HepG2 (cell line): ENCODE measurements at regions not wholly inside any gene's neighbourhood (a gene's known extent, or its start where the extent isn't known, plus 50 kb on each side); places are given as distances from the start of the nearest gene placed in this dataset.

Source experiments
- ATAC-seq: fragments of 200-7000 bp; cut with Tn5 transposase; 3 replicates; pipeline ENCODE4 v1.9.1; 2020; ENCODE audit warnings: mild to moderate bottlenecking, moderate library complexity
- BruUV-seq: library from RNA; stranded (reverse); fragments of 400-500 nt; replicated peaks from 2 replicates; lab custom pipeline; 2021; lab: Mats Ljungman, UMichigan
- CTCF ChIA-PET: fragments of 300-600 bp; formaldehyde crosslinking; extraction: SDS; loops from one replicate; lab custom pipeline; 2021; ENCODE audit warnings: low total read pairs, inconsistent platforms, low intra/inter-chr PET ratio; lab: Yijun Ruan, JAX
- POLR2A ChIA-PET: fragments of 350-600 bp; sonication (Branson Sonifier 250); formaldehyde crosslinking; loops from one replicate; lab custom pipeline; 2020; ENCODE audit warnings: antibody characterized with exemption, inconsistent platforms; lab: Yijun Ruan, JAX
- DNase-seq: peaks from one replicate; pipeline ENCODE4 v3.0.0-alpha.2; 2015; ENCODE audit warnings: low spot score
- FAIRE-seq: peaks from 3 replicates; lab custom pipeline; 2011; peaks lifted over from hg19 to GRCh38; lab: Jason Lieb, UNC
- H2AFZ ChIP-seq: one replicate; pipeline ENCODE4 v1.6.1; 2011; ENCODE audit warnings: low read length, inconsistent platforms
- H3K27ac ChIP-seq: fragments of 300-600 bp; 3 replicates; pipeline ENCODE4 v1.8.0; 2011; ENCODE audit warnings: mixed run types, mild to moderate bottlenecking, mixed read lengths, low read length, inconsistent platforms; ENCODE audit not compliant: insufficient read depth; ENCODE audit errors: extremely low read length
- H3K27me3 ChIP-seq, 2 experiments: fragments of 200-600 bp in 1 of 2; 2 replicates in 1 of 2; 3 replicates in 1 of 2; pipeline versions ENCODE4 v1.6.0 to v1.8.0; 2011; ENCODE audit warnings: low read length in 2 of 2, mild to moderate bottlenecking in 2 of 2, moderate library complexity in 2 of 2, inconsistent platforms in 1 of 2; ENCODE audit not compliant: insufficient read depth in 2 of 2, control insufficient read depth in 1 of 2
- H3K36me3 ChIP-seq, 2 experiments: fragments of 200-600 bp in 1 of 2; replicated peaks in 1 of 2; 2 replicates in 1 of 2; 3 replicates in 1 of 2; pipeline versions ENCODE4 v1.5.1 to v1.8.0; 2011; ENCODE audit warnings: low read length in 2 of 2, inconsistent platforms in 1 of 2; ENCODE audit not compliant: insufficient read depth in 2 of 2, control insufficient read depth in 1 of 2
- H3K4me1 ChIP-seq: 2 replicates; pipeline ENCODE4 v1.5.1; 2012; ENCODE audit warnings: low read length, inconsistent platforms; ENCODE audit not compliant: insufficient read depth
- H3K4me2 ChIP-seq: 2 replicates; pipeline ENCODE4 v1.6.0; 2011; ENCODE audit warnings: low read depth, low read length, inconsistent platforms
- H3K4me3 ChIP-seq, 3 experiments: fragments of 200-600 bp in 1 of 3; sonication (generic), shearing (Covaris generic) in 1 of 3; replicated peaks in 1 of 3; 2 replicates each; pipeline ENCODE4 v1.5.1; 2011 to 2016; ENCODE audit warnings: low read length in 3 of 3, inconsistent platforms in 2 of 3, low read depth in 2 of 3, mild to moderate bottlenecking in 2 of 3, control low read depth in 1 of 3, mixed read lengths in 1 of 3; ENCODE audit not compliant: insufficient read depth in 1 of 3
- H3K79me2 ChIP-seq: one replicate; pipeline ENCODE4 v1.6.1; 2011; ENCODE audit warnings: low read length, inconsistent platforms; ENCODE audit not compliant: insufficient read depth
- H3K9ac ChIP-seq: 2 replicates; pipeline ENCODE4 v1.6.0; 2011; ENCODE audit warnings: mild to moderate bottlenecking, low read depth, low read length, inconsistent platforms; ENCODE audit not compliant: insufficient read depth
- H3K9me3 ChIP-seq: 2 replicates; pipeline ENCODE4 v1.5.1; 2012; ENCODE audit warnings: mild to moderate bottlenecking, low read length
- H4K20me1 ChIP-seq: 2 replicates; pipeline ENCODE4 v1.6.0; 2011; ENCODE audit warnings: inconsistent platforms, mild to moderate bottlenecking, low read length, moderate library complexity; ENCODE audit not compliant: insufficient read depth
- CREB1 ChIP-seq, 2 experiments: fragments of 450-650 bp in 1 of 2; IDR thresholded peaks; 2 replicates each; pipeline ENCODE4 v1.6.1; 2016 to 2017; ENCODE audit warnings: control low read depth in 1 of 2, mild to moderate bottlenecking in 1 of 2, missing compliant biosample characterization in 1 of 2, missing genetic modification characterization in 1 of 2
- MLLT10 ChIP-seq: sonication (generic); formaldehyde crosslinking; IDR thresholded peaks from 2 replicates; pipeline ENCODE4 v1.4.0; 2020; ENCODE audit warnings: missing genetic modification reagents
- RFX1 ChIP-seq: fragments of 450-650 bp; IDR thresholded peaks from 2 replicates; pipeline ENCODE4 v1.6.1; 2017
- ZBTB14 ChIP-seq: sonication (generic); formaldehyde crosslinking; IDR thresholded peaks from 2 replicates; pipeline ENCODE4 v1.4.0; 2020; ENCODE audit warnings: missing genetic modification reagents
- ZKSCAN1 ChIP-seq: fragments of 150-350 bp; IDR thresholded peaks from 2 replicates; pipeline ENCODE4 v1.6.1; 2014; ENCODE audit warnings: low read length
- ZNF136 ChIP-seq: sonication (generic); formaldehyde crosslinking; IDR thresholded peaks from 2 replicates; pipeline ENCODE4 v1.8.1; 2022; ENCODE audit warnings: low read depth, mild to moderate bottlenecking, moderate library complexity, missing genetic modification reagents
- ZNF501 ChIP-seq: sonication (generic); formaldehyde crosslinking; IDR thresholded peaks from 2 replicates; pipeline ENCODE4 v1.5.1; 2020; ENCODE audit warnings: mild to moderate bottlenecking, moderate library complexity, missing genetic modification reagents
- WGBS: methylation state at CpG from one replicate; pipeline ENCODE4 v1.1.6; 2017; ENCODE audit warnings: low lambda C conversion rate; 5-methylcytosine and 5-hydroxymethylcytosine counted together
- in situ Hi-C: cut with HindIII; loops from 2 replicates; pipeline ENCODE4 v1.10.0; 2017; ENCODE audit warnings: low pct_unique_long_range_greater_than_20kb; ENCODE audit not compliant: extremely low pct_ligation_motif_present
- intact Hi-C: fragments of 100-400 bp; cut with micrococcal nuclease; formaldehyde crosslinking; loops from one replicate; pipeline ENCODE4 v1.10.0; 2022; ENCODE audit not compliant: unreplicated experiment
- TF ChIP-seq, protein P1 (sequence below): sonication (generic); formaldehyde crosslinking; IDR thresholded peaks from 2 replicates; pipeline ENCODE4 v1.5.1; 2020; ENCODE audit warnings: mild to moderate bottlenecking, missing genetic modification reagents, moderate library complexity

DNA sequence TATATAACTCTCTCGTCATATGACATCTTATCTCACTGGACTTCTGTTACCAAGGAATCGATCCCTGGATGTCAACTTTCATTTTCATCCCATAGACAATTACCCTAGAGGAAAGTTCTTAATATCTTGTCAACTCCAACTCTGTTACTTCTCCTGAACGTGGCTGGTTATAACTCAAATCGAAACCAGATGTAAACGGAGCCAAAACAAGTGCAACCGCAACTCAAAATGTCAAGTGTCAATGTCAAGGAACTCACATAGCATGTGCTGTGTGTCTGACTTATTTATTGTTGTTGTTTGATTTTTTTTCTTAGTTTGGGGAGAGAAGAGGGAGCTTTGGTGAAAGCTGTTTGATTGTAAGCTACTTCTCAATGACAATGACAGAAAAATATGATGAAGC, 108.6 kb downstream of the VIP start:
- intact Hi-C loops (no loop called here), in situ Hi-C loops (no loop called here)
- Histone ChIP-seq H3K79me2 (no peaks in the 10 kb centered on the region), H3K27ac (no peak overlapping the region), H3K36me3 (no peaks in the 10 kb centered on the region), H3K9me3 (no peaks in the 10 kb centered on the region), H4K20me1 (no peaks in the 10 kb centered on the region), H3K27me3 (no peaks in the 10 kb centered on the region), H3K4me1 (no peaks in the 10 kb centered on the region), H2AFZ (no peak overlapping the region), H3K9ac (no peak overlapping the region), H3K4me3 (no peak overlapping the region), H3K4me2 (no peak overlapping the region)
- TF ChIP-seq ZKSCAN1 (no peak), CREB1 (IDR thresholded peaks at IDR 0.05) (peak; percentile 41; the same call in 1 of the 2 replicates), CREB1 (CRISPR knock-in tag; IDR thresholded peaks at IDR 0.05) (no peak), ZBTB14 (CRISPR knock-in tag) (no peak)
- no peak for FAIRE-seq
- ChIA-PET POLR2A (no interaction called here), CTCF (no interaction called here)
- WGBS: under 1% methylated on average over 6 of the region's 6 CpGs
- no peak for DNase-seq
- no TSS peak for BruUV-seq
- no peak for ATAC-seq

DNA sequence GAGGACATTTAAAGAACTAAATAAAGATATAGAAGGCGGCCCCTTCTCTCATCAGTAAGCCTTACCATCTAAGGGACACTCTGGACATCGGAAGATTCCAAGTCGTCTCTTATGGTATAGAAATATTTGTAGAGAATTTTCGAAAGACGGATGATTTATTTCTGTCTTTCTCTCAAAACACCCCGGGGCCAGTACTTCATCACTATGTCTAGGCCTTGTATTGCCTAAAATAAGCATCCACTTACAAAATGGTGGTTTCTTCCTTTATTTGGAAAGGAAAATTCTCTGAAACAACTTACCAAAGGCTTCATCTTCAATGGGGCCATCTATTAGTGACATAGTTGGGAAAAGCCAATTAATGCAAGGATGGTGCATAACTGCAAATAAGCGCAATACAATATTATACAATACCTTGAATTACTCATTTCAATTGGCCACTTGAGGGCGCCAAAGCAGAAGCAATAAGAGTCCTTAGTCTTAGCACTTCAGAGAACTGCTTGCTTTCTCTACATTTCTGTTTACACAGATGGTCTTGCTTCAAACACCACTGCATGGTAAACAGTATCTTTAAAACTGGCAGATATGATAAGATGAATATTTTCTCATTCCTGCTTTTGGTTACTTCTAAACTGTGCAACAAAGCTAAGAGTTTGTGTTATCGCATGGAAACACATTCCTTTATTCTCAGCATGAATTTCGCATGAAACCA, 113.2 kb downstream of the VIP start:
- no TSS peak for BruUV-seq
- intact Hi-C loops (loop anchor here (1.0 to 10.0 kb wide), 6 partner anchors 34 to 311 kb away; no protein-coding TSS in a partner anchor), in situ Hi-C loops (loop anchor here (10.0 kb wide), 1 partner anchor 161 kb away; no protein-coding TSS in a partner anchor)
- Histone ChIP-seq H3K4me1 (no peaks in the 10 kb centered on the region), H3K9ac (no peak overlapping the region), H2AFZ (no peak overlapping the region), H4K20me1 (no peaks in the 10 kb centered on the region), H3K27me3 (no peaks in the 10 kb centered on the region), H3K79me2 (no peaks in the 10 kb centered on the region), H3K4me3 (no peak overlapping the region), H3K36me3 (no peaks in the 10 kb centered on the region), H3K27ac (no peak overlapping the region), H3K9me3 (no peaks in the 10 kb centered on the region), H3K4me2 (no peak overlapping the region)
- ATAC-seq: peak; percentile 98
- peak; percentile 74 for DNase-seq
- CTCF ChIA-PET: interaction anchor here (1.5 to 3.0 kb wide), 4 partner anchors 34 to 160 kb away, joined by 13 to 28 read pairs (median 14); no protein-coding TSS in a partner anchor
- WGBS: 29% methylated on average over 10 of the region's 10 CpGs
- POLR2A ChIA-PET: no interaction called here
- FAIRE-seq: peak; percentile 75
- TF ChIP-seq ZNF136 (CRISPR knock-in tag): no peak
- TF ChIP-seq ZNF501 (CRISPR knock-in tag): no peak
- TF ChIP-seq RFX1: no peak
- TF ChIP-seq, protein P1, sequence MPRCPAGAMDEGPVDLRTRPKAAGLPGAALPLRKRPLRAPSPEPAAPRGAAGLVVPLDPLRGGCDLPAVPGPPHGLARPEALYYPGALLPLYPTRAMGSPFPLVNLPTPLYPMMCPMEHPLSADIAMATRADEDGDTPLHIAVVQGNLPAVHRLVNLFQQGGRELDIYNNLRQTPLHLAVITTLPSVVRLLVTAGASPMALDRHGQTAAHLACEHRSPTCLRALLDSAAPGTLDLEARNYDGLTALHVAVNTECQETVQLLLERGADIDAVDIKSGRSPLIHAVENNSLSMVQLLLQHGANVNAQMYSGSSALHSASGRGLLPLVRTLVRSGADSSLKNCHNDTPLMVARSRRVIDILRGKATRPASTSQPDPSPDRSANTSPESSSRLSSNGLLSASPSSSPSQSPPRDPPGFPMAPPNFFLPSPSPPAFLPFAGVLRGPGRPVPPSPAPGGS: no peak
- TF ChIP-seq MLLT10 (CRISPR knock-in tag): no peak
